ENCODE measurements at regions not wholly inside any gene's neighbourhood (a gene's known extent, or its start where the extent isn't known, plus 50 kb on each side); places are given as distances from the start of the nearest gene placed in this dataset.

- Histone ChIP-seq H3K9me3 (peaks cover 0 to 15% (median 6%) of the 10 kb centered on the region in 4 donors), H3K27me3 (no peaks in the 10 kb centered on the region), H3K4me3 (no peak overlapping the region), H3K4me1 (peaks cover 3 to 12% (median 7%) of the 10 kb centered on the region in 4 donors), H3K27ac (replicated peaks in 1 of 4) (no peak overlapping the region), H3K36me3 (no peaks in the 10 kb centered on the region)
- intact Hi-C loops (cut with DNase I): no loop called here
- no peak for DNase-seq (ENCODE audit: extremely low spot score)
- TF ChIP-seq POLR2AphosphoS5 (IDR thresholded peaks at IDR 0.05): no peak
- TF ChIP-seq, protein P1, sequence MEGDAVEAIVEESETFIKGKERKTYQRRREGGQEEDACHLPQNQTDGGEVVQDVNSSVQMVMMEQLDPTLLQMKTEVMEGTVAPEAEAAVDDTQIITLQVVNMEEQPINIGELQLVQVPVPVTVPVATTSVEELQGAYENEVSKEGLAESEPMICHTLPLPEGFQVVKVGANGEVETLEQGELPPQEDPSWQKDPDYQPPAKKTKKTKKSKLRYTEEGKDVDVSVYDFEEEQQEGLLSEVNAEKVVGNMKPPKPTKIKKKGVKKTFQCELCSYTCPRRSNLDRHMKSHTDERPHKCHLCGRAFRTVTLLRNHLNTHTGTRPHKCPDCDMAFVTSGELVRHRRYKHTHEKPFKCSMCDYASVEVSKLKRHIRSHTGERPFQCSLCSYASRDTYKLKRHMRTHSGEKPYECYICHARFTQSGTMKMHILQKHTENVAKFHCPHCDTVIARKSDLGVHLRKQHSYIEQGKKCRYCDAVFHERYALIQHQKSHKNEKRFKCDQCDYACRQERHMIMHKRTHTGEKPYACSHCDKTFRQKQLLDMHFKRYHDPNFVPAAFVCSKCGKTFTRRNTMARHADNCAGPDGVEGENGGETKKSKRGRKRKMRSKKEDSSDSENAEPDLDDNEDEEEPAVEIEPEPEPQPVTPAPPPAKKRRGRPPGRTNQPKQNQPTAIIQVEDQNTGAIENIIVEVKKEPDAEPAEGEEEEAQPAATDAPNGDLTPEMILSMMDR (IDR thresholded peaks at IDR 0.05): no peak
Measured at GRCh38 chr9:13479096-13479495, 199.6 kb upstream of the MPDZ start.

DNA sequence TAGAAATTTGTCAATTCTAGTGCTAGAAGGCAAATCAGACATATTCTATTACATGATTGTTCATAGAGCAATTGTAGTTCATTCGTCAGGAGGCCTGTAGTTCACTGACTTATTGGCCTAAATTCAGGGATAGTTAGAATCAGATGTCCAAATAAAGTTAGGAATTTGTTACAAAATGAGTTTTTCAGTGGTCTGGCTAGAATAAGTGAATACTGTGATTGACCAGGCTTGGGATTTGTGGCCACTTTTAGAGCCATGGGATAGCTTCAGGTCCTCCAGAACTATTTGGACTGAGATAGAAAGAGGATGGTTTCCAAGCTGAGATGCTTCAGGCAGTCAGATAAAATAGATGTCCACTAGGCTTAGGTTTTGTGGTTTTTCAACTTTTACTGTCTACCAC lies 199.1 kb upstream of the MPDZ start:
- H3K4me3 ChIP-seq: no peak overlapping the region
- H3K27ac ChIP-seq (replicated peaks in 1 of 4): peak overlapping the region in 1 of 4 donors; percentile 1
- no peak for DNase-seq (ENCODE audit: extremely low spot score)
- H3K4me1 ChIP-seq: peaks cover 0 to 12% (median 3%) of the 10 kb centered on the region in 4 donors
- 62% methylated on average over 1 of the region's 1 CpG for WGBS
- H3K9me3 ChIP-seq: peaks cover 0 to 15% (median 6%) of the 10 kb centered on the region in 4 donors
- intact Hi-C loops (cut with DNase I): no loop called here
- H3K36me3 ChIP-seq: no peaks in the 10 kb centered on the region
- H3K27me3 ChIP-seq: no peaks in the 10 kb centered on the region
- TF ChIP-seq POLR2A (IDR thresholded peaks at IDR 0.05; ENCODE audit: low read depth): no peak
- TF ChIP-seq EP300 (IDR thresholded peaks at IDR 0.05): no peak
- TF ChIP-seq, protein P1 (IDR thresholded peaks at IDR 0.05): no peak
- no peak for TF ChIP-seq POLR2AphosphoS5 (IDR thresholded peaks at IDR 0.05)

- H3K36me3 ChIP-seq: no peaks in the 10 kb centered on the region
- peaks cover 0 to 12% (median 3%) of the 10 kb centered on the region in 4 donors for H3K4me1 ChIP-seq
- peak overlapping the region in 1 of 4 donors; percentile 1 for H3K27ac ChIP-seq (replicated peaks in 1 of 4)
Measured at GRCh38 chr9:13478160-13478559, 198.7 kb upstream of the MPDZ start.

GRCh38 chr9:13470836-13471235 lies 191.3 kb upstream of the MPDZ start:
- Histone ChIP-seq H3K27me3 (no peaks in the 10 kb centered on the region), H3K36me3 (no peaks in the 10 kb centered on the region), H3K9me3 (peaks cover 0 to 14% (median 6%) of the 10 kb centered on the region in 4 donors), H3K4me1 (peaks cover 0 to 5% (median 0%) of the 10 kb centered on the region in 4 donors), H3K4me3 (no peak overlapping the region), H3K27ac (replicated peaks in 1 of 4) (no peak overlapping the region)
- intact Hi-C loops (cut with DNase I): no loop called here
- no peak for DNase-seq (ENCODE audit: extremely low spot score)
- WGBS: 87% methylated on average over 3 of the region's 3 CpGs
- TF ChIP-seq POLR2A (IDR thresholded peaks at IDR 0.05; ENCODE audit: low read depth): no peak
- TF ChIP-seq POLR2AphosphoS5 (IDR thresholded peaks at IDR 0.05): no peak
- TF ChIP-seq, protein P1 (IDR thresholded peaks at IDR 0.05): no peak
- no peak for TF ChIP-seq EP300 (IDR thresholded peaks at IDR 0.05)

More at GRCh38 chr9:13478160-13478559, 198.7 kb upstream of the MPDZ start:
- 59% methylated on average over 2 of the region's 2 CpGs for WGBS
- no peak for DNase-seq (ENCODE audit: extremely low spot score)
- TF ChIP-seq POLR2A (IDR thresholded peaks at IDR 0.05; ENCODE audit: low read depth) (no peak), POLR2AphosphoS5 (IDR thresholded peaks at IDR 0.05) (no peak), EP300 (IDR thresholded peaks at IDR 0.05) (no peak)
- TF ChIP-seq, protein P1 (IDR thresholded peaks at IDR 0.05): no peak
- Histone ChIP-seq H3K4me3 (no peak overlapping the region), H3K9me3 (peaks cover 0 to 15% (median 6%) of the 10 kb centered on the region in 4 donors), H3K27me3 (no peaks in the 10 kb centered on the region)
- intact Hi-C loops (cut with DNase I): no loop called here

GRCh38 chr9:13467157-13467556 lies 187.7 kb upstream of the MPDZ start:
- no peak for TF ChIP-seq POLR2A (IDR thresholded peaks at IDR 0.05; ENCODE audit: low read depth)
- TF ChIP-seq, protein P1 (IDR thresholded peaks at IDR 0.05): no peak
- H3K4me1 ChIP-seq: peaks cover 0 to 5% (median 0%) of the 10 kb centered on the region in 4 donors
- DNase-seq (ENCODE audit: extremely low spot score): no peak
- H3K27ac ChIP-seq (replicated peaks in 1 of 4): no peak overlapping the region
- H3K4me3 ChIP-seq: no peak overlapping the region
- intact Hi-C loops (cut with DNase I): no loop called here
- WGBS: 44% methylated on average over 2 of the region's 2 CpGs
- no peaks in the 10 kb centered on the region for H3K36me3 ChIP-seq
- H3K9me3 ChIP-seq: no peaks in the 10 kb centered on the region
- no peaks in the 10 kb centered on the region for H3K27me3 ChIP-seq

Measured in esophagus muscularis mucosa (tissue), 4 donors.